Activated naive CD8-positive, alpha-beta T cell treated with anti-CD3 and anti-CD28 coated beads, Interleukin-2, amount 50 U/mL, for 24 hours (primary cell): ENCODE measurements at regions not wholly inside any gene's neighbourhood (a gene's known extent, or its start where the extent isn't known, plus 50 kb on each side); places are given as distances from the start of the nearest gene placed in this dataset.

ENCODE experiments used
- ATAC-seq: fragments of 150-1000 bp; cut with Tn5 transposase; one replicate; pipeline ENCODE4 v1.10.0; 2021
- DNase-seq: peaks from one replicate; pipeline ENCODE4 v3.0.0; 2021
- H3K27ac Mint-ChIP-seq: one replicate; pipeline ENCODE4 v1.8.0; 2021; ENCODE audit warnings: mild to moderate bottlenecking, mixed read lengths
- H3K27me3 Mint-ChIP-seq: one replicate; pipeline ENCODE4 v1.8.0; 2021; ENCODE audit warnings: mixed read lengths
- H3K36me3 Mint-ChIP-seq: one replicate; pipeline ENCODE4 v1.8.0; 2021; ENCODE audit warnings: low read depth, mixed read lengths
- H3K4me1 Mint-ChIP-seq: one replicate; pipeline ENCODE4 v1.8.0; 2021; ENCODE audit warnings: mixed read lengths
- H3K4me3 Mint-ChIP-seq: one replicate; pipeline ENCODE4 v1.8.0; 2021; ENCODE audit warnings: mild to moderate bottlenecking, moderate library complexity, mixed read lengths
- H3K9me3 Mint-ChIP-seq: one replicate; pipeline ENCODE4 v1.8.0; 2021; ENCODE audit warnings: mixed read lengths

DNA sequence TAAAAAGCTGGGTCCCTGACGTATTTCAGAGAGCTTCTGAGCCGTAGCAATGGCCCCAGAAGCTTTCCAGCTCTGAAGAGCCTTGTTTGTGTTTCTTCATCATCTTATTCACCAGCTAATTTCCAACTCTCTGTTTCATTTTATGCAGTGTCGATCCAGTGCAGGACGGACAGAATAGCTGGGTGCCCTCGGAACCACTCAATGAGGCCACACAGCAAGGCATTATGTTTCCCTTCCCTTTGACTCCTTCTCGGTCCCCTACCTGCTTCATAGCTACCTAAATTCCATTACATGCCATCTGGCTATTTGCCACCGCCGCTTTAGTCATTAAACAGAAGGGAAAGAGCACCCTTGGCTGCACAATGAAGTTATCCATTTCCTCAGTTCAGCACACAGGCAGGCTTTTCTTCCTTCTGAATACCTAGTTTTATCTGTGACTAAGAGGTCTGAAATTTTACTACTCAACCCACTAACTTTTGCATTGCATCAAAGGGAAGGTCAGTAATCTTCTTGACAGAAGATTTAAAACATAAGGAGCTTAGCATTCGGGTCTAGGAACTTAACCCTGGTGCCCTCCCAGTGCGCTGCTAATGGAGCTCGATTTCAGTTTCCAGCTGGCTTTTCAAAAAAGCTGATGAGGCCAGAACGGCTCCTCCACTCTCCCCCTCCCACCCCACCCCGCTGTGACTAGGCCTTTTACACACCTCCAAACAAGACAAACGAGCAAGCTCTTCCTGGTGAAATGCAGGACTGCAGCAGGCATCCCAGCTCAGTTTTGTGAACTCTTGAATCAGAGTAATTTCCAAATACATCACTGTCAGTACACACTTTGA, 176.8 kb downstream of the GXYLT1 start:
- ATAC-seq (no peak), DNase-seq (no peak)
- Mint-ChIP-seq H3K4me3 (no peak overlapping the region), H3K36me3 (no peaks in the 10 kb centered on the region), H3K4me1 (no peaks in the 10 kb centered on the region), H3K27ac (no peak overlapping the region), H3K9me3 (no peaks in the 10 kb centered on the region), H3K27me3 (peaks cover 1% of the 10 kb centered on the region)

DNA sequence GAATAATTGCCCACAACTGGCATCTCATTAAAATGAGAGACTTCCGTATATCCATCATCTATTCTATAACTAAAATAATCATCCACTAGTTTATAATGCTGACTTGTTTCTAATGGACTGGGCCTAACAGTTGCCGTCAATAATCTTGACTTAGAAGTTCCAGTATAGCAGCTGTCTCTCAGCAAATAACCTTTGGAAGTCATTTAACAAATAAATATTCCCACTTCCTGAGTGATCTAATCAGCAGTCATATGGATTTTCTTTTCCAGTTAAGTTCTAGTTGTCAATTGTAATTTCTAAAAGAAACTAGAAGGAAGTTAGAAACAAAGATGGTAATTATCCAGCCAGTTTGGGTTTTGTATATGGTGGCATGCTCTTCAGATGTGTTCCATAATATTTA, 177.8 kb downstream of the GXYLT1 start:
- no peaks in the 10 kb centered on the region for H3K36me3 Mint-ChIP-seq
- ATAC-seq (no peak), DNase-seq (no peak)
- no peak overlapping the region for H3K27ac Mint-ChIP-seq
- no peaks in the 10 kb centered on the region for H3K9me3 Mint-ChIP-seq
- no peak overlapping the region for H3K4me3 Mint-ChIP-seq
- H3K27me3 Mint-ChIP-seq, result peaks cover 1% of the 10 kb centered on the region
- H3K4me1 Mint-ChIP-seq, result no peaks in the 10 kb centered on the region

DNA sequence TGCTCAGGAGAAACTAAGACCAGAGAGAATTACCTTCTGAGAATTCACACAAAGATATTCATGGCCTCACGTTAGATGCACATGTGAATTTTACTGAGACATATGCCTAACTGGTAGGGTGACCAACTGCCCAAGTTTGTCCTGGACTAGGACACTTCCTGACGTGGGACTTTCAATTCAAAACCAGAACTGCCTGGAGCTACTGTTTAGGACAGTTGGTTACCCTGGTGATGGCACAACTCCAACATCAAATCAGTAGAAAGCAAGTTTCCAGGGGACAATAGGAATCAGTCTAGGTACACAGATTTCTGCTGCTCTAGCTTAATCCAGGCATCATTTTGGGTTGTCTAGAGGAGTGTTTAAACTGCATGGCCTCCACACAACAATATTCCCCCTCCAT, 178.7 kb downstream of the GXYLT1 start:
- no peak for DNase-seq
- H3K36me3 Mint-ChIP-seq, result no peaks in the 10 kb centered on the region
- H3K4me1 Mint-ChIP-seq, result no peaks in the 10 kb centered on the region
- H3K9me3 Mint-ChIP-seq, result no peaks in the 10 kb centered on the region
- H3K4me3 Mint-ChIP-seq, result no peak overlapping the region
- peaks cover 1% of the 10 kb centered on the region for H3K27me3 Mint-ChIP-seq
- no peak for ATAC-seq
- no peak overlapping the region for H3K27ac Mint-ChIP-seq

DNA sequence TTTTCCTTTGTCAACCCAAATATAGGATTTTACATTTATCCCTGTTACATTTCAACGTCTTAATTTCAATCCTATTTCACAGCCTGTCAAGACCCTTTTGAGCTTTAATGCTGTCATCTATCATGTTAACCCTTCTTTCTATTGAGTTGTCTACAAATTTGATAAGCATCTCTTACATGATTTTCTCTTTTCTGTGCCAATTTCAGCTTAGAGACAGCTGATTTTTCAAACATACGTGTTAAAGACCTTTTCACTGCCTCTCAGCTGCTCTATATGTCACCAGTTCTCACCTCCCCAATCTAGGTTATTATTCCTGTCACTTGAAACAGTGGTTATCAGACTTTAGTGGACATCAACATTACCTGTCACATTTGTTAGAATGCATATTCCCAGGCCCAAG, 181.3 kb downstream of the GXYLT1 start:
- Mint-ChIP-seq H3K4me1 (no peaks in the 10 kb centered on the region), H3K27me3 (peaks cover 1% of the 10 kb centered on the region), H3K27ac (no peak overlapping the region), H3K4me3 (no peak overlapping the region), H3K9me3 (no peaks in the 10 kb centered on the region), H3K36me3 (no peaks in the 10 kb centered on the region)
- DNase-seq (no peak), ATAC-seq (no peak)

DNA sequence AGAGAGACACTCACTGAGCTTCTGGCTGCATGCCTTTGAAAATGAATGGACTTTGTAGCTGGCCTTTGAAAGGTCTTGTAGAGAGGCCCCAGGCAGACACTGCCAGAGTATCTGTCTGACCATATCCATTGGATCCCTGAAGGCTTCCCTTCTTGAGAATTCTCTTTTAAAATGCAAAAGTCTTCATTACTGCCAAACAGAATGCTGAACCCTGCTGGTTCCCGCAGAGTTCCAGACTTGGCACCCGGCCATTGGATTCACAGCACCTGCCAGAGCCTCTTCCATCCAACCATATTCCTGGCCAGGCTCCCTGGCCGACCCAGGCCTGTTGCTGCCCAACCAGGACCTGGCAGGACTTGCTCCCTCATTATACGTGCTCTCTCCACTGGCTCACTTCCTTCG, 182.5 kb downstream of the GXYLT1 start:
- Mint-ChIP-seq H3K27ac (no peak overlapping the region), H3K9me3 (no peaks in the 10 kb centered on the region), H3K4me1 (no peaks in the 10 kb centered on the region), H3K4me3 (no peak overlapping the region), H3K27me3 (peaks cover 1% of the 10 kb centered on the region), H3K36me3 (no peaks in the 10 kb centered on the region)
- DNase-seq (no peak), ATAC-seq (no peak)

DNA sequence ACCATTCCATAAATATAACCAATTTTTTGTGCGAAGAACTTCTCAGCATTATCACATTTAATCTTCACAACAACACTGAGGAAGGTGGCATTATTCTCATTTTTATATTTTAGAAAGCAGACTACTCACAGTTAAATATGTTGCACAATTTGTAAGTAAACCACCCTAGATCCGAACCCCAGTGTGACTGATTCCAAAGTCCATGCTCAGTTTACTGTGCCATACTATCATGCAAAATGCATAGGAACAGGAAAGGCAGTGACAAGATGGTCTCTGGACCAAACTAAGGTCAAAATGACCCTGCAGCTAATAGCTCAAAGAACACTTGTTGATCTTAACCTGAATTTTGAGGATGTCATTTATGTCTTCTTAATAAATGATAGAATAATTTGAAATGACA, 185.4 kb downstream of the GXYLT1 start:
- ATAC-seq (no peak), DNase-seq (no peak)
- Mint-ChIP-seq H3K4me1 (no peaks in the 10 kb centered on the region), H3K36me3 (no peaks in the 10 kb centered on the region), H3K4me3 (no peak overlapping the region), H3K9me3 (no peaks in the 10 kb centered on the region), H3K27ac (no peak overlapping the region), H3K27me3 (no peaks in the 10 kb centered on the region)

DNA sequence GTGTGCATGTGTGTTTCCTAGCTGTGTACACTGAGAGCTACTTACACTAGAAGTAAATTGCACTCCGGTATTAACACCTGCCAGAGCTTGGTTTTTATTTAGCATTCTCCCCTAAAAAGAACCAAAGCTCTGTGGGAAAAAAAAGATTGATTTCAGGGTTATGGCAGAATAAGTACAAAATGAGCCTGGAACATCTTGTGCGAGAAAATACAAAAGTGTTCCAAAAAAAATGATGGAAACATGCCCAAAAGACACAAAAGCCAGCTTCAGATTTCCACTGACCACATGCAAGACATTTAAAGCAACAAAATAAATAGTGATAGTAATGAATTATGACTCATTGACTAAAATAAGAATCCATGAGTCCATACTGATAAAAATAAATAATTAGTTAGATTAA, 188.3 kb downstream of the GXYLT1 start:
- H3K27me3 Mint-ChIP-seq, result no peaks in the 10 kb centered on the region
- H3K4me3 Mint-ChIP-seq, result no peak overlapping the region
- ATAC-seq, result no peak
- no peak overlapping the region for H3K27ac Mint-ChIP-seq
- no peak for DNase-seq
- no peaks in the 10 kb centered on the region for H3K4me1 Mint-ChIP-seq
- H3K36me3 Mint-ChIP-seq, result no peaks in the 10 kb centered on the region
- H3K9me3 Mint-ChIP-seq, result no peaks in the 10 kb centered on the region

DNA sequence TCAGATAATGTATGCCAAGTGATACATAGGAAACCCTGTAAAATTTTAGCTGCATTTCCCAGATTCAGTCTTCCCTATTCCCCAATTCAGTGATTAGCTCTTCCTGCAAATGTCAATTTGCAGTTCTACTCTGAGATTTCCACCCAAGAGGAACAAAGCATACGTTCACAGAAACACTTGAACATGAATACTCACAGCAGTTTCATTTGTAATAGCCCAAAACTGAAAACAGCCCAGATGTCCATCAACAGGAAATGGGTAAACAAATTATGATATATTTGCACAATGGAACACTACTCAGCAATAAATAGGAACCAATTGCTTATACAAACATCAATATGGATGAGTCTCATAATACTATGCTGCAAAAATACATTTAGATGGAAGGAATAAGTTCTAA, 194.2 kb downstream of the GXYLT1 start:
- no peak for DNase-seq
- H3K9me3 Mint-ChIP-seq, result no peaks in the 10 kb centered on the region
- H3K36me3 Mint-ChIP-seq, result no peaks in the 10 kb centered on the region
- no peak overlapping the region for H3K27ac Mint-ChIP-seq
- H3K4me3 Mint-ChIP-seq, result no peak overlapping the region
- peaks cover 6% of the 10 kb centered on the region for H3K27me3 Mint-ChIP-seq
- no peaks in the 10 kb centered on the region for H3K4me1 Mint-ChIP-seq
- ATAC-seq, result no peak

DNA sequence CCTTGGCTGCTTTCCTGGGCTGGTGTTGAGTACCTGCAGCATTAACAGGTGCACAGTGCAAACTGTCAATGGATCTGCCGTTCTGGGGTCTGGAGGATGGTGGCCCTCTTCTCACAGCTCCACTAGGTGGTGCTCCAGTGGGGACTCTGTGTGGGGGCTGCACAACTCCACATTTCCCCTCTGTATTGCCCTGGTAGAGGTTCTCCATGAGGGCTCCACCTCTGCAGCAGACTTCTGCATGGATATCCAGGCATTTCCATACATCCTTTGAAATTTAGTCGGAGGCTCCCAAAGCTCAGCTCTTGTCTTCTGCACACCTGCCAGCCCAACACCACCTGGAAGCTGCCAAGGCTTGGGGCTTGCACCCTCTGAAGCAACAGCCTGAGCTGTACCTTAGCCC, 198.6 kb downstream of the GXYLT1 start:
- ATAC-seq (no peak), DNase-seq (no peak)
- H3K27me3 Mint-ChIP-seq, result peaks cover 12% of the 10 kb centered on the region
- H3K4me3 Mint-ChIP-seq, result no peak overlapping the region
- no peaks in the 10 kb centered on the region for H3K9me3 Mint-ChIP-seq
- H3K27ac Mint-ChIP-seq, result no peak overlapping the region
- no peaks in the 10 kb centered on the region for H3K4me1 Mint-ChIP-seq
- no peaks in the 10 kb centered on the region for H3K36me3 Mint-ChIP-seq

DNA sequence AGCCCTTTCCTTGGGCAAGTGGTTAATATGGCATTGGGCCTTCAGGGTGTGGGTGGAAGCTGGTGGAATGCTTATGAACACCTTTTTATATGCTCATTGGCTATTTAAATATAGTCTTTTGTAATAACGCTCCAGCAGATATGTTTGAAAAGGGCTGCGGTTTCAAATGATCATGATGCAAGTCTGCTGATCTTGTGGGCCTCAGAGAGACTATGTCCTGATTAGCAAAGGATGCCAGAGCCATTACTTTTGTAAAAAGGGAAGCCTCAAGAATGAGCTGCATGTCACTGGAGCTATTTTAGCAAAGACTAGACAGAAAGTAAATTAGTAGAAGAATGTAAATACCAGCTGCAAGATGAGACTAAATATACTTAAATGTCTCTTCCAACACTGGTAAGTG, 200.5 kb downstream of the GXYLT1 start:
- Mint-ChIP-seq H3K4me1 (no peaks in the 10 kb centered on the region), H3K9me3 (no peaks in the 10 kb centered on the region), H3K36me3 (no peaks in the 10 kb centered on the region), H3K27ac (no peak overlapping the region), H3K4me3 (no peak overlapping the region), H3K27me3 (peaks cover 12% of the 10 kb centered on the region)
- DNase-seq (no peak), ATAC-seq (no peak)

DNA sequence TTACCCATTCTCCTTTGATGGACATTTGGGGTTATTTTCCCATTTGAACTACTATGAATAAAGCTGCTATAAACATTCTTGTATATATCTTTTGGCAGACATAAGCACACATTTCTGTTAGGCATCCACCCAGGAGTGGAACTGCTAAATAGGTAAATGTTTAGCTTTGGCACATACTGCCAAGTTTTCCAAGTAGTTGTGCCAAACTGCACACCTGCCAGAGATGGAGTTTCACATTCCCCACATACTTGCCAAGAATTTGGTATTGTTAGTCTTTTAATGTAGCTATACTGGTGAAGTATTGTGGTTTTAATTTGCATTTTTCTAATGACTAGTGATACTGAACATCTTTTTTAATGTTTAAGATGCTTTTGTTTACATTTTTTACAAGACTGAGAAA, 201.0 kb downstream of the GXYLT1 start:
- ATAC-seq (no peak), DNase-seq (no peak)
- Mint-ChIP-seq H3K4me1 (no peaks in the 10 kb centered on the region), H3K27me3 (peaks cover 11% of the 10 kb centered on the region), H3K27ac (no peak overlapping the region), H3K9me3 (no peaks in the 10 kb centered on the region), H3K36me3 (no peaks in the 10 kb centered on the region), H3K4me3 (no peak overlapping the region)

DNA sequence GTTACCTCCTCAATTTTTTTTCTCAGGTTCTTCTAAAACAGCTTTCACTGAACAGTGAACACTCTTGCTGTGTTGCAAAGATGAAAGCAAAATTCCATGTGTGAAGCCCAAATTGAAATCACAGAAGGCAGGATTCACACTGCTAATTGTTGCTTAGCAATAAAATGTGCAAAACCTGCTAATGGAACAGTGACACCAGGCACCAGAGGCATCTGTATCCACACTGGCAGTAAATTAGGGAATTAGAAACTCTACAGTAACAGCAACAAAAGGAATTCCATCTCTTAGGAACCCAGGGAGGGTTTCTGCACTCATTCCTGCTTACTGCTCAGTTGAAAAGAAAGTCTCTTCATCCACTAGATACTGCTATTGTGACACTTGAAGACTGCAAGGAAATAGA, 202.3 kb downstream of the GXYLT1 start:
- Mint-ChIP-seq H3K9me3 (no peaks in the 10 kb centered on the region), H3K4me3 (no peak overlapping the region), H3K27ac (no peak overlapping the region), H3K4me1 (no peaks in the 10 kb centered on the region), H3K36me3 (no peaks in the 10 kb centered on the region), H3K27me3 (peaks cover 13% of the 10 kb centered on the region)
- ATAC-seq (no peak), DNase-seq (no peak)

DNA sequence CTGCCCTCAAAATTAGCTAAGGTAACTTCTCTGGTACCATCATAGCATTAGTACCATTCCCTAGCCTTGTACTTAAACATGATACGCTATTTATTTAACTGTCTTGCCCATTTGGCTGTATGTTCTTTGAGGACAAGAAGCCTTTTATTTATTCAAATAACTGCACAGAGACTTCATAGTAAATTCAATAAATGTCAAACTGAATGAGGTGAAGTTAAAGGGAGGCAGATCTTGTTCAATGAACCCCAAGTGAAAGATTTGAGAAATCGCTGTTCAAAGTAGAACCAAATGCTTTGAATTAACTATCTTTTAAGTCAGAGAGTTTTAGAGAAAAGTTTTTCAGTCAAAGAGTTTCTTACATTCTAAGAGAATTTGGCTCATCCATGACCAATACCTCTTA, 203.6 kb downstream of the GXYLT1 start:
- no peak overlapping the region for H3K27ac Mint-ChIP-seq
- H3K36me3 Mint-ChIP-seq, result no peaks in the 10 kb centered on the region
- H3K27me3 Mint-ChIP-seq, result peaks cover 9% of the 10 kb centered on the region
- H3K9me3 Mint-ChIP-seq, result no peaks in the 10 kb centered on the region
- ATAC-seq (no peak), DNase-seq (no peak)
- H3K4me1 Mint-ChIP-seq, result no peaks in the 10 kb centered on the region
- no peak overlapping the region for H3K4me3 Mint-ChIP-seq

DNA sequence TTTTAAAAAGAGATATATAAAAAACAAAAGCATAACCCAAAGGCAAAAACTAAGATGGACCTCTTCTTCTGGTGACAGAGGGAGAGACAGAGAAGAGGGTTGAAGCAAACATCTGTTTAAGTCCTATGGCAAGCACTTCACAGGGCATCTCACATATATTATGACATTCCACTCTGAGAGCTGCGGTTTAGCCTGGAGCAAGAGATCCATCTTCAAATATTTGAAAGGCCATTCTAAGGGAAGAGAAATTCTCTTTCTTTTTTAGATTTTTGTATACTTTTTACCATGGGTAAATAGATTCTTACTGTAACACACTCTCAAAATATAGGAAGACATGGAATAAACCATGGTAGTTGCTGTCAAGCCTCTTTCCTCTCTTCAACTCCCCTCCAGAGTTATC, 204.1 kb downstream of the GXYLT1 start:
- H3K4me1 Mint-ChIP-seq, result no peaks in the 10 kb centered on the region
- peaks cover 9% of the 10 kb centered on the region for H3K27me3 Mint-ChIP-seq

DNA sequence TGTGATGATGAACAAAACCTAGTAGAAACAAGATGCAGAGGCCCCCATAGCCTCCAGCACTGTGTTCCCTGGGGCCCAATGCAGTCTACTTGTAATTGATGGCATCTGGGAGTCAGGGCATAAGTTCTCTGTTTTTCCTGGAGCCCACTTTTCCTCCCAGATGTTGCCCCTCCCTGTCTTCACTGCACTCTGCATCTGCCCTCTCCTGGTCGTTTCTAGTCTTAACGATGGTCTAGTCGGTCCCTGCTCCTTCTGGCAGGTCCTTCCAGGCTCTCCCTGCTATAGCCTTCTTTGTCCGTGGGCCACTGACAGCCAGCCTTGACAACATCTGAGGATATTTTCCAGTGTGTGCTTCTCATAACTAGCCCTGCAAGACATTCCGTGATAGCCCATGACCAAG, 208.3 kb downstream of the GXYLT1 start:
- Mint-ChIP-seq H3K4me3 (no peak overlapping the region), H3K4me1 (peaks cover 10% of the 10 kb centered on the region), H3K36me3 (no peaks in the 10 kb centered on the region), H3K27me3 (peaks cover 26% of the 10 kb centered on the region), H3K9me3 (no peaks in the 10 kb centered on the region), H3K27ac (no peak overlapping the region)
- no peak for DNase-seq
- ATAC-seq, result no peak

More for the DNA sequence above, 204.1 kb downstream of the GXYLT1 start:
- no peak overlapping the region for H3K4me3 Mint-ChIP-seq
- no peak for DNase-seq
- H3K27ac Mint-ChIP-seq, result no peak overlapping the region
- ATAC-seq, result no peak
- H3K36me3 Mint-ChIP-seq, result no peaks in the 10 kb centered on the region
- H3K9me3 Mint-ChIP-seq, result no peaks in the 10 kb centered on the region

DNA sequence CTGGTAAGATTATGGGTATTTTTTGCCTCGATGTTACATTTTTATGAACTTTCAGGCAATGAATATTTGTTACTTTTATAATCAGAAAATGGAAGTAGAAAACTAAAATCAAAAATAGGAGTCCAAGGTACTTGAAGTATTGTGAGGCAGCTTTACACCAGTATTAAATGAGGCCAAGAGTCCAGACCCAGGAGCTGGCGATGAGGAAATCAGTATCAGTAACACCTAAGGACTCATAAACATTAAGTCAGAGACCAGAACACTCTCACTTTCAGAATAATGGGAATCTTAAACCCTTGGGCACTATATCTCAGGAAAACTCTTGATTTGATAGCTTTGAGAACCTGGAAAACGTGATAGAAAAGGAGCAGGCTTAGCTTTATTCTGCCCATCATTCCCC, 208.8 kb downstream of the GXYLT1 start:
- Mint-ChIP-seq H3K4me1 (peaks cover 13% of the 10 kb centered on the region), H3K27me3 (peaks cover 29% of the 10 kb centered on the region), H3K27ac (no peak overlapping the region), H3K4me3 (no peak overlapping the region), H3K36me3 (no peaks in the 10 kb centered on the region), H3K9me3 (no peaks in the 10 kb centered on the region)
- DNase-seq (no peak), ATAC-seq (no peak)
